Activated CD8-positive, alpha-beta memory T cell treated with anti-CD3 and anti-CD28 coated beads for 24 hours (primary cell): ENCODE measurements at regions not wholly inside any gene's neighbourhood (a gene's known extent, or its start where the extent isn't known, plus 50 kb on each side); places are given as distances from the start of the nearest gene placed in this dataset.
A peak's percentile ranks its signal among the peaks of the same experiment; 100 is the strongest.

Experiments used
- DNase-seq: peaks from one replicate; pipeline ENCODE4 v3.0.0-alpha.2; 2020

DNA sequence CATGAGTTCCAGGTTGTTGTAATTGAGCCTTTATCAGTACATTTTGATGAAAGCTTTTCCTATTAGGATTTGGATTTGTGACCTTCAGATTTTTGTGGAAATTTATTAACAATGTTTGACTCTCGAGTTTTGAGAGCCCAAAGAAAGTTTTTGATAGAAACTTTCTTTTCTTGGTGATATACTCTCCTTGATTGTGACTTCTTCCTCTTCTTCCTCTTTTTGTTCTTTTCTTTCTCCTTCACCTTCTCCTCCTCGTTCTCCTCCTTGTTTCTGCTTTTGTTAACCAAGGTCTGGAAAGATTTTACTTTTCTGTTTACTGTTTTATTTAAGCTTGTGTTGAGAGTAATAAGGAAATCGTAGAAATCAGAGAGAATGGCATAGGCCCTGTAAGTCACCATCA, 182.4 kb downstream of the TRIM27 start:
- DNase-seq, result no peak

DNA sequence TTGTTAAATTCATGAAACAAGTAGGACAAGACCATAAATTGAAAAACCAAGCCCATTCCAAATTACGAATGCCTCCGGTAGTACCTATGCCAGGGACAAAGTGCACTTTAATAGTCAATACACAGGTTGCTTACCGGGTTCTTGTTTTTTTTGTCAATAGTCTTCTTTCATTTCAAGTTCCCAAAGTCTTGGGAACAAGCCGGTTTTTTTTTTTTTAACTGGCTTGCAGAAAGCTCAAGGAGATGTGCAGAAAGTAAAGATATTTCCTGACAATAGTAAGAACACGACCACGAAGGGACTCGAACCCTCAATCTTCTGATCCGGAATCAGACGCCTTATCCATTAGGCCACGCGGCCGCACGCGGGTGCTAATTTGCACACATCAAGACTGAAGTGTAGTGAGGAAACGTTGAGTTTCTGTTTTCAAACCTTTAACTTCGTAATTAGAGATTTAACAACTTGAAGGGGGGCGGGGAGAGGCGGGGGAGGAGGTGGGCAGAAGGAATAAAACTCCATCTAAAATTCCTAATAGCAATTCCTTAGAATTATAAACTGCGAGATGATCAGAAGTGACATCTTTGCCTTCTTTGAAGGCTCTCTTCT, 181.0 kb downstream of the TRIM27 start:
- peak; percentile 65 for DNase-seq

DNA sequence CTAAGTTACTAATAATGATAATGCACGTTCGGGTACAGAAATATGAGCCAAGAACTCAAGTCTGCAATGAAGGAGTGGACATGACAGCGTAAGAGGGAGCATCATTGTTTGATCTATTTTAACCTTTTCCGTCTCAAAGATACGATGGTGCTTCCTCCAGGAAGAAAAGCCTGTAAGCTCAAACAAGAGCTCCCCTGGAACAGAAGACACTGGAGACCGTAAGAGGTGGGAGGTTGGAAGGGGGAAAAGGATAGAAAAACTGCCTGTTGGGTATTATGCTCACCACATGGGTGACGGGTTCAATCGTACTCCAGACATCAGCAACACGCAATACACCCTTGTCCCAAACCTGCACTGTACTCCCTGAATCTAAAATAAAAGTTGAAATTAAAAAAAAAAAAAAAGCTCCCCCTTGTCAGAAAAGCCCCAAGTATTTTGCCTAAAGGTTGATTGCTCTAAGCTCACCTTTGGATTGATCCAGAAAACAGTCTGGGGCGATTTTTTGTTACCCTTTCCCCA, 180.5 kb downstream of the TRIM27 start:
- DNase-seq, result no peak

DNA sequence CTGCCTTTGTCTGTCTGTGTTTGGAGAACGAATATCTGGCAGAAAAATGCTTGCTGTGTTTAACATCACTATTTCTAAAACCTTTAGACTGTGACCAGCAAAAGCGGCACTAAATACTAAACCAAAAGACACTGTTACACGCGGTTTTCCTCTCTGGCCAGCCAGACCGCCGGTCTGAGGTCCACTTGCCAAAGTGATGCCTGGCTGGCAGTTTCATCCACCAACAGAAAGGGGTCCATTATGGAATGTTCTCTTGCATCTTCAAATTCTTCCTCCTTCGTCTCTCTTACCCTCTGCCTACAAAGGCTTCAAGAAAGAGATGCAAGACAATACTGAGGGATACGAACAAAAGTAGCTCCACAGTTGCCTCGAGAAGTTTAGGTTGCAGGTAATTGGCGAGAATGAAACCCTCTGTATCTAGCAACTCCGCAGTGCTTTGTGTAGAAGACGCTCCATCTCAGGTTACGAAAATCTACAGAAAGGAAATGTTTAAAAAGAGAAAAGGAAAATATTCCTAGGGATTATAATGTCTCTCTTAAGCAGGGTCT, 176.6 kb downstream of the TRIM27 start:
- DNase-seq, result no peak

DNA sequence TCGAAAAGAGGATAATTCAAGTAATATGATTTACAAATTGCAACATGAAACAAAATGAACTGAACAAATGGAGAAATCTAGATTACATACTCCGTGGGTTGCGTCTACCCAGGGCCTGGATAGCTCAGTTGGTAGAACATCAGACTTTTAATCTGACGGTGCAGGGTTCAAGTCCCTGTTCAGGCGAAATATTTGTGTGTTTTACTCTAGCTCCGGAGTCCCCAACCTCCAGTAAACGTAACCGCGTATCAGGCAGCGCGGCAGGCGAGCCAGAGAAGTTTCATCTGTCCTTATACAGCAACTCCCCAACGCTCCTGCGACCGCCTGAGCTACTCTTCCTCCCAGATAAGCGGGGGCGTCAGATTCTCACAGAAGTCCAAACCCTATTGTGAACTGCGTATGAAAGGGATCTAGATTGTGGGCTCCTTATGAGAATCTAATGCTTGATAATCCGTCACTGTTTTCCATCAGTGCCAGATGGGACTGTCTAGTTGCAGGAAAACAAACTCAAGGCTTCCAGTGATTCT, 176.1 kb downstream of the TRIM27 start:
- DNase-seq, result no peak

DNA sequence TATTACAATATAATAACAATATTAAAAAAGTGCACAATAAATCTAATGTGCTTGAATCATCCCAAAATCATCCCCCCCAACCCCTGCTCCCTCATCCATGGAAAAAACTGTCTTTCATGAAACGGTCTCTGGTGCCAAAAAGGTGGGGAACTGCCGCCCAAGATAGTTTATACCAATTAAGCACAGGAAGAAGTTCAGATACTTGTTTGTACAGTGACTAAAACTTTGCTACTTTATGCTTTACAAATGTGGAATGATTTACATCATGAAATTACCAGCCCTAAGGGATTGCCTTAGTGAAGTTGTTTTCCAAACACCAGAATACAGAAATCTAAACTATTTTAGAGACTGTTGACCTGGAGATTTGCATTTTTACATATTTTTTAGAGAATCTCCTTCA, 175.6 kb downstream of the TRIM27 start:
- DNase-seq, result no peak

DNA sequence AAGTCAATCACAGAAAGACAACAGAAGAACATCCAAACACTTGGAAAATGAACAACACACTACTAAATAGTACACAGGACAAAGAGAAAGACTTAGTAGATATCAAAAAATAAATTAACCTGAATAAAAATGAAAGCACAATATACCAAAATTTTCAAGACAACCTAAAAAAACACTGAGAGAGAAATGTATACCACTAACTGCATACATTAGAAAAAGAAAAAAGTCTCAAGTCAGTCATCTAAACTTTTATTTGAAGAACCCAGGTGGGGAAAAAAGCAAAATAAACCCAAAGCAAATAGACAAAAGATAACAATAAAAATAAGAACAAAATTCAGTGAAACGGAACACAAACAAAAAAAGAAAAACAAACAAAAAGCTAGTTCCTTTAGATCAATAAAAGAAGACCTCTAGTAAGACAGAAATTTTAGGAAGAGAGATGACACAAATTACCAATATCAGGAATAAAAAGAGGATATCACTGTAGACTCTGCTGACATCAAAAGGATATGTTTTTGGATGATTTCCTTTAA, 172.8 kb downstream of the TRIM27 start:
- DNase-seq, result no peak

DNA sequence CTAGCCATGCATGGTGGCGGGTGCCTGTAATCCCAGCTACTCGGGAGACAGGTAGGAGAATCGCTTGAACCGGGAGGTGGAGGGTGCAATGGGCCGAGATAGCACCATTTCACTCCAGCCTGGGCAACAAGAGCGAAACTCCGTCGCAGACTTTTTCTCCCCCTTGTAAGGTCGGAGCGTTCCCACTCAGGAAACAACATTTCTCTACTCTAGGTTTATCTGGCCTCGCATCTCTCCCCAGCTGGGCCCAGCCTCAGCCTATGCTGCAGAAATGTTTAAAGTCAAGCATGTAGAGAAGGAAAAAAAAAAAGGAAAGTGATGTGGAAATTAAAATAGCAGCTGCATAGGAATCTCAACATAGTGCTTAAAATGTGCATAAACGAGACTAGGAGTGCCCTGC, 172.3 kb downstream of the TRIM27 start:
- DNase-seq, result no peak

DNA sequence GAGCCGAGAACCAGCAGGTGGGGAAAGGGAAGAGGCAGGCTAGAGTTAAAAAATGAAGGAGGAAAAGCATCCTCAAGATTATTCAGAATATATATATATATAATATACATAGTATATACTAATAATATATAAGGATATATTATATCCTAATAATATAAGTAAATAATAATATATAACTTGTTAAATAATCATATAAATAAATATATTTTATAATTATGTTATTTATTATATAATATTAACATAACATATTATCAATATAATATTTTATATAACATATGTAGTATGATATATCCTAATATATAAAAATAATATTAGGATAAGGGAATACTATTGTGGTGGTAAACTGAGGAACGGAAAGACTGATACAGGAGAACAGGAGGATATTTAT, 171.8 kb downstream of the TRIM27 start:
- DNase-seq, result no peak

DNA sequence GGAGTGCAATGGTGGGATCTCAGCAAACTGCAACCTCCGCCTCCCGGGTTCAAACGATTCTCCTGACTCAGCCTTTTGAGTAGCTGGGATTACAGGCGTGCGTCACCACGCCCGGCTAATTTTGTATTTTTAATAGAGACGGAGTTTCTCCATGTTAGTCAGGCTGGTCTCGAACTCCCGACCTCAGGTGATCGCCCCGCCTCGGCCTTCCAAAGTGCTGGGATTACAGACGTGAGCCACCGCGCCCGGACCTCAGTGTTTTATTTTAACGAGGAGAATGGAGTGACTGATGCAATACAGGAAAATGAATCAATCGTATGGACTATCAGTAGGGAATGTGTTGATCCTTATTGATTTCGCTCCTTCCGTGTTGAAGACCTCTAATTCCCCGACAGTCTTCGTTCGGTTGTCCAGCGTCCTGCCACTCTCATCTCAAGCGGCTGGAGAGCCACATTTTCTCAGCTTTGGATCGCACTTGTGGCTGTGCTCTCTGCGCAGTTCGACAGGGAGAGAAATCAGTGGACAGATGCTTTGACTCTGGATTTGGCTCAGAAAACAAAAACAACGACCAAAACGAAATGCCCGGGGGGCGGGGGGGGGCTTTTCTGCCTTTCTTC, 166.2 kb downstream of the TRIM27 start:
- DNase-seq, result no peak

DNA sequence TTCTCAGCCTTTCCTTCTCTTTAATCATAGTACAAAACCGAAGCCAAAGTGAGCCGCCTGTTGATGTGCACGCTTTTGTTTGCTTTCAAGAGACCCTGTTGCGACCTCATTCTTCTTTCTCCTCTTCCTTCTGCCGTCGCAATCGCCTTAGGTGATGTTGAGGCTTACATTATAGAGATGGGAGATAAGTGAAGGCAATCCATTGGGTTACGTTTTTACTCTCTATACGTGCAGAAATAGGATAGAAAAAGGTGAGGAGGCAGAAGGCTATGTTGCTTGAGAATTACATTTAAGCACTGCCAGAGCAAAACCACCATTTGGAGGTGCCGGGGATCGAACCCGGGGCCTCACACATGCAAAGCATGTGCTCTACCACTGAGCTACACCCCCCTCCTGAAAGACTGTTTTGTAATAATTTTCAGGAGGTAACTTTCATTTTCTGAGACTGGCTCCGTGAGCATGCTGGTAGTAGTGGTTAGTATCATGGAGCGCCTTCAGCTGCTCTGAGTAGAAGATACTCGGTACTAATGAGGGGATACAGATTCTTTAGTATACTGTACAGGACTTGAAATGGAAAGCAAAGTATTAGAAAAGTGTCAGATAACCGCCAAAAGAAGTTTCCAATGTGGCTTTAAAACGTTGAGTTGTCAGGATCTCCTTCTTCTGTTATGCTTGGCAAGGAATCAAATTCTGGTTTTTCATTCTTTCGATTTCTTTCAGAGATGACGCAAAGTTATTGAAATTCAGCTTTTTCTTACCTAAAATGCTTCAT, 165.6 kb downstream of the TRIM27 start:
- DNase-seq, result no peak

DNA sequence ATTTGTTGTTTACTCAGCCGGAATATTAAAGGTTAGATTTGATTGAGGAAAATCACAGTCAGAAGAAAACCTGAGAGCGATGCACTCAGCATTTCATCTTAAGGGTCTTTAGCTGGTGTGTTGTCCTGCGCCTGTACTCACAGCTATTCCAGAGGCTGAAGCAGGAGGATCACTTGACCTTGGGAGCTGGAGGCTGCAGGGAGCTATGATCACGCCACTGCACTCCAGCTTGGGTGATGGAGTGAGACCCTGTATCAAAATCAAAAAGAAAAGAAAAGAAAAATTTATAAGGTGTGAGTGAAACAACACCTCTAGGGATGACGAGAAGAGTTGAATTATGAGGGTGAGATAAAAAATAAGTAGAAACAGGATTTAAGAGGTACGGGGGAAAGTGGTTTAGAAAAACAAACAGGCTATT, 165.0 kb downstream of the TRIM27 start:
- DNase-seq, result no peak

DNA sequence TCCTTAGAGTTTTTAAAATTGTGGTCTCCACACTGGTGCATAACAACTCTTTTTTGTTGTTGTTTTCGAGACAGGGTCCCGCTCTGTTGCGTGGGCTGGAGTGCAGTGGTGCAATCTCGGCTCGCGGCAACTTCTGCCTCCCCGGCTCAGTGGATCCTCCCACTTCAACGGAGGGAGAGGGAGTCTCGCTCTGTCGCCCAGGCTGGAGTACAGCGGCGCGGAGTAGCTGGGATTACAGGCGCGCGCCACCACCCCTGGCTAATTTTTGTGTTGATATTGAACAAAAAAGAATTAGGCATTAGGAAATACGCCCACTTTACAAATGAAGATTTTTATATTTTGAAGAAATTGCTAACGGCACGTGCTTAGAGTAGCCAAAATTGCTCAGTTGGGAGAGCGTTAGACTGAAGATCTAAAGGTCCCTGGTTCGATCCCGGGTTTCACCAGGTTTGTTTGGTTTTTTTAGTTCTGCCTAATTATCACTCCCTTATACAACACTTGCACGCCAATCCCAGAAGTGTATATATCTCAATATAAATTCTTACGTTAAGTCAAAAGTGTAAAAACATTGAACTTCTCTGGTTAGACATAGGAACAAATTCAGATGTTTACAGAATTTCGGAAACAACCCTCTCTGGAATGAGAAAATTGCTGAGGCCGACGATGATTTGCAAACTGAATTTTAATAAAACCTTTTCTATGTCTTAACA, 159.6 kb downstream of the TRIM27 start:
- no peak for DNase-seq

DNA sequence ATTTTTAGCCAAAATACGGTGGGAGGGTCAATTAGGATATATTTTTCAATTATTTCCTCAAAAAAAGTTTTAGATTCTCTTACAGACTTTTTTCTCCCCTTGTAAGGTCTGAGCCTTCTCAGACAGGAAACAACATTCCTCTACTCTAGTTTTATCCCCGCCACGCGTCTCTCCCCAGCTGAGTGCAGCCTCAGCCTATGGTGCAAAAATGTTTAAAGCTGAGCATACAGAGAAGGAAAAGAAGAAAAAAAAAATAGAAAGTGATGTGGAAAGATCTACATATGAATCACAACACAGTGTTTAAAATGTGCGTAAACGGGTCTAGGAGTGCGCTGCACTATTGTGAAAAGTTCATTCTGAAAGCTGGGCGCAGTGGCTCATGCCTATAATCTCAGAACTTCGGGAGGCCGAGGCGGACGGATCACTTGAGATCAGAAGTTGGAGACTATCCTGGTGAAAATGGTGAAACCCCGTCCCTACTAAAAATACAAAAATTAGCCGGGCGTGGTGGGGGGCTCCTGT, 159.0 kb downstream of the TRIM27 start:
- DNase-seq, result no peak

DNA sequence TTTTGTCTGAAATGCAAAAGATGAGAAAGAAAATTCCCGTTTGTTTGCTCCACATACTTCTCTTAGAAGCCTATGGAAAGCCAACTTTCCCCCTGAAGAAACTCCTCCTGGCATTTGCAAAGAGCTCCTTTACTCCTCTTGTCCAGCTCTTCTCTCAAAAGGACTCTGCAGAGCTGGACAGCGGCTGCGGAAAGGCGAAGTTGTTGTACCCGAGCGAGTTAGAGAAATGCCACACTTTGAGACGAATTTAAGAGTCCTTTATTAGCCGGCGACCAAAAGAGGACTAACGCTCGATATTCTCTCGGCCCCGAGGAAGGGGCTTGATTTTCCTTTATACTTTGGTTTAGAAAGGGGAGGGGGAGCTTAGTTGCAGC, 157.8 kb downstream of the TRIM27 start:
- DNase-seq, result no peak

DNA sequence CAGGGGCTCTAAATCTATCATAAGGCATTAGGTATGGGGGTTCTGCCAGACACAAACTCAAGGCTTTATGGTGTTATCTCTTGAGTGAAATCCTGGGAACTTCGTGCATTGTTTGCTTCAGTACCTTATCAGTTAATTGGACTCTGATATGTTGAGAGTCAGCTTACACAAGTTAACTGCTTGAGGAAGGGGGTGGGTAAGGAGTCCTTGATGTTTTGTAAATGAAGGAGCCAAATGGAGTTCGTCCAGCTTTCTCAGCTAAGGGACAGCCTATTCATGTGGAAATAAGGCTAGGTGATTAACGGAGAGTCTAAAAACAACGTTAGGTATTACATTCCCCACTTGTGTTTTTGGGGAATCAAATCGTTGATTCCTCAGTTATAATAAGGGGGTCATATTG, 157.4 kb downstream of the TRIM27 start:
- DNase-seq, result no peak

DNA sequence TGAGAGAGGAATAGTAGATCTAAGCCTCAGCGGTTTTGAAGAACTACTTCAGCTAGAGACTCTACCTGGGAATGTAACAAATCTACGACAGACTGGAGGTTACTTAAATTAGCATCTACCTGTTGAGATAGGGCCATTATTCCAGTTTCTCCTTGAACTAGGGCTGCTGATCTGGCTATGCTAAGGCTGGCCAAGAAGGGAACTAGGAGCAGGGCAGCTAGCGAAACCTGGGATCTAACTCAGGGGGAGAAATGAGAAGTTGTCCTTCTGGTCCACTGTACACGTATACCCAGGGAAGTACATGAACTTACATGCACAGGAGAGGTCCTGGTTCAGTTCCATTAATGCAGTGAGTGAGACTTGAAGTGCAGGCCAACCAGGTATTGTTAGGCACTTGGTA, 156.7 kb downstream of the TRIM27 start:
- no peak for DNase-seq

DNA sequence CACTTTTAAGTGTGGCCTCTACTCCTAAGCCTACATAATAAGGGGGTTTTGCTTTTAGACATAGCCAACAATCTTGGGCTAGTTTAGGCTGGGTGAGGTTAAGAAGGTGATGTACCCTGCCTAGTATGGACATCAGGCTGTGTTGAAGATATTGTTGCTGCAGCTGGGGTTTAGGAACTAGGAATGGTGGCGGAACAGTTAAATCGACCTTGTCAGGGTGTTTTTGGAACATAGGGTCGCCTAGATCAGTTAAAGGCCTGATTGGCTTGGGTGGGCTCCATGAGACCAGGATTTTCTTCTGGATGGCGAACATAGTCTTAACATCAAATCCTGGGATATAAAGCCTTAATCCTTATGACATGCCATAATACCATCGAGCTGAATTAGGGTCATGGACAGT, 156.1 kb downstream of the TRIM27 start:
- DNase-seq, result no peak

DNA sequence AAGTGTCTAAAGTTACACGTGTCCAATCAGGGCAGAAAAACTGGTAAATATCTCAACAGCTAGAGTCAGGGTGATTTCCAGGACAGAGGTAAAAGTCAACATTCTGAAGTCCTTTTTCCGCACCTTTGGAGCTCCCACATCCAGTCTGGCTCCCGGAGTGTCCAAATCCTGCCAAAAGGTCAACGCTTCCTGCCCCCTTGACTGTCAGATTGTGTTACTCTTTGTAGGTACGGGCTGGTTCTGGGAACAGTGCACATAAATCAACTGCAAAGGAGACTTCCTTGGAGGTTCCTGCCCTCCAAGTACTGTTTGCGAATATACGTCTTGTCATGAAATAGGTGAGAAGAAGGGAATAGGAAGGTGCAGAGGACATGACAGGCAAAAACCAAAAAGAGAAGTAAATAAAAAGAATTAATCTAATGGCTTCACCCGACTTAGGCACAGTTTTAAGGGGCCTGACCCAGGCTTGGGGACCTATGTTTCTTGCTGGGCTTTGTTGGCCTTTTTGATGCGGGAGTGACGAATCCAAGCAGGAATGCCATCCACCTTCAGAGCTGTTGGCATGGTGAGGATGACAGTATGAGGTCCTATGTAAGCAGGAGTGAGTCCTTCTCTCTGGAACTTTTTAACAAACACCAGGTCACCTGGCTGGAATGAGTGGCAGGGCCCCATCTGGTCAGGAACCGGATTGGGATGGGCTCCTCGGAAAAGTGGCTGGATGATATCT, 155.4 kb downstream of the TRIM27 start:
- DNase-seq, result no peak

DNA sequence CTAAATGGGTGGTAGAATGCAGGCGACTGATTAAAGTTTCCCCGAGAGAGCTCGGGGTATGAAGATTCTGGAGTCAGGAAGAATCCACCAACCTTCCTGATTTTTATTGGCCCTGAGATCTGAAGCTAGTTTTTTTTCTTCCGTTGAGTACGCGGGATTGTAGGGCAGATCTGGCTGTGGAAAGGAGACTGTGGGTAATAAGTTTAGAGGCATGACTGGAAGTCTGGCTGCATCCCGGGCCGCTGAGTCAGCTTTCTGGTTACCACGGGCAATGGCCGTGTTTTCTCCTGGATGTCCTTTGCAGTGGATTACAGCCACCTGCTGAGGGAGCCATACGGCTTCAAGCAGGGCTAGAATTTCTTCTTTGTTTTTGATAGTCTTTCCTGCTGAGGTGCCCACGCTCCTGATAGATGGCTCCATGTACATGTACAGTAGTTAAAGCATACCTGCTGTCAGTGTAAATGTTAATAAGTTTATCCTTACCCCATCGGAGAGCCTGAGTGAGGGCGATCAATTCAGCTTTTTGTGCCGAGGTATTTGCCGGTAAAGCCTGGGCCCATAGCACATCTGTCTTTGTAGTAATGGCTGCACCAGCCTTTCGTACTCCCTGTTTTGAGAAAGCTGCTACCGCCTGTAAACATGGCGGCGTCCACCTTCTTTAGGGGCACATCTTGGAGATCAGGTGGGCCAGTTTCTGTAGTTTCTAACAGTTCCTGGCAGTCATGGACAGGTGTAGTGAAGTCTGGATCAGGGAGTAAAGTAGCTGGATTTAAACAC, 154.0 kb downstream of the TRIM27 start:
- no peak for DNase-seq

DNA sequence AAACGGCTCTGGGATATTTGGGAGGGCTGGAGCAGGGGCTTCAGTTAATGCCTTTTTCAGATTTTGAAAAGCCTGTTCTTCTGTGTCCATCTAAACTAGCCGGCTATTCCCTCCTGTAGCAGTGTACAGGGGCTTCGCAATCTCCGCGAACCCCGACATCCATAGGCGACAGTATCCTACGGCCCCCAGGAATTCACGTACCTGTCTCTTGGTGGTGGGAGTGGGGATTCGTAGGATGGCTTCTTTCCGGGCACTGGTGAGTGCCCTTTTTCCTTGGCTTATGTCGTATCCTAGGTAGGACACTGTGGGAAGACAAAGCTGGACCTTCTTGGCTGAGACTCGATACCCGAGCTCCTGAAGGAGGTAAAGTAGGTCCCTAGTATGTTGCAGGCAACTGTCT, 153.1 kb downstream of the TRIM27 start:
- no peak for DNase-seq
